Skin of body (tissue), 2 donors: ENCODE measurements at regions not wholly inside any gene's neighbourhood (a gene's known extent, or its start where the extent isn't known, plus 50 kb on each side); places are given as distances from the start of the nearest gene placed in this dataset. TPM values are rescaled to one million over a fixed set of nuclear protein-coding genes. Genes with fewer than 3 reads are reported as not detected.
"Not testable (repeated sequence)": the region's sequence is repeated elsewhere in the genome, so short reads cannot be mapped to it uniquely, and the experiment has no call there.

Experiments used
- DNase-seq: peaks from one replicate; lab custom pipeline; 2025; lab: John Stamatoyannopoulos, UW
- small RNA-seq: library from RNA; depleted of rRNA; stranded (forward); fragments of <200 nt; gene quantifications from one replicate; pipeline ENCODE3, GENCODE V24; 2014; ENCODE audit warnings: low replicate concordance

- no peak for DNase-seq
These were observed 88.5 kb upstream of the LCORL start for GRCh38 chr4:18110099-18110498.

- DNase-seq = peak; percentile 43
These were observed 88.1 kb upstream of the LCORL start for GRCh38 chr4:18109676-18110075.

GRCh38 chr4:18107848-18108528, 86.4 kb upstream of the LCORL start:
- DNase-seq = not testable (repeated sequence)

DNA sequence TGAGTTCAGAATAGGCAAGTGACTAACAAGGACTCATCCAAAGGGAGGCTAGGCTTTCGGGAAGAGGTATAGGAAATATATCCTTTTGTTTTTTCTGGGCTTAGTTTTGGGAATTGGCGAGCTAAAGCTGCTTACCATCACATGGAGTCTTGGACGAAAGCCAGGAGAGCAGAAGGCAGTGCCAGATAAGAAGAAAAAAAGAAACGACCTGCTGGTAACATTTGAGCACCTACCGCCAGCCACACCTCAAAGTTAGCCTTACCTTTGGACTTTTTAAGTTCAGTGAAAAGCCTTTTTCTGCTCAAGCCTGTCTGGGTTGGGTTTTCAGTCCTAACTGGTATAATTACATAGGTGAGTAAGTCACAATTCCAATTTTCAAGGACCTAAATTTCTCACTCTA, 85.1 kb upstream of the LCORL start:
- DNase-seq = no peak

DNA sequence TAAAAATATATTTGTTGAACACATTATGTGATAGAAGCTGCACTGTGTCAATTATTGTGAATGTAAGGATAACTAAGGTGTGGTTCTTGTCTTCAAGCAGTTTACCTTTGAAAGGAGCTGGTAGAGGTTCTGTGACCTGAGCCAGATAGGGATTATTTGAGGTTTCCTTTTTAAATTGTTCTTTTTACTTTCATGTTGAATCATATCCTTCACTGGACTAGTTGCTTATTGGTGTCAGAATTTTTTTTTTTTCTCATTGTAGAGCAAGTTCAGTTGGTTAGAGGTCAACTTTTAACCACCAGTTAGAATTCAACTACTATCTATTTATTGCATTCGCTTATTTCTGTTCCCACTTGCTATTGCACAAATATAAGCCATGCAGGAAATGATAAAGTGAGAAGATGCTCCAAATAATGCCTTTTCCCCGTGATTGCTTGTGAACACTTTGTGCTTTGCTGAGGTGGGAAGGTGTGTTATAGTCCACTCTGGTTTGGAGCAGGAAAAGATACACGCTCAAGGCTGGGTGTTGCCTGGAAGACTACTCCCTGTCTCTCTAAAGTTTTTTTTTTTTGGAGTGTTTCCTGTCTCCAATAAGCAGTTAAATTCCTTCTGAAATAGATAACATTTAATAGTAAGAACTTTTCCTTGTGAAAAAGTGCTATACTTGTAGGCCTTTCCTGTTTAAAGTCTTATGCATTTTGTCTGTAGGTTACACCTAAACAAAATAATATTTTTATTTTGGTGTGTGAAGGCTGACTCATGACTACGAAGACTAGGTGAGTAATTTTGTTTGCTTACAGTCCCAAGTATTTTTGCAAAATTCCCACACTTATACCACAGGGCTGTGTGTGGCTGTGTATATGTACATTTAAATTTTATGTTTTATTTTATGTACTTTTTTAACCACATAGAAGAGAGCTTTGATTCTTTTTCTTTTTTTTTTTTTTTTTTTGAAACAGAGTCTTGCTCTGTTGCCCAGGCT, 83.8 kb upstream of the LCORL start:
- no peak for DNase-seq

- peak; percentile 7 for DNase-seq
These were observed 82.5 kb upstream of the LCORL start for GRCh38 chr4:18103876-18104605.

DNA sequence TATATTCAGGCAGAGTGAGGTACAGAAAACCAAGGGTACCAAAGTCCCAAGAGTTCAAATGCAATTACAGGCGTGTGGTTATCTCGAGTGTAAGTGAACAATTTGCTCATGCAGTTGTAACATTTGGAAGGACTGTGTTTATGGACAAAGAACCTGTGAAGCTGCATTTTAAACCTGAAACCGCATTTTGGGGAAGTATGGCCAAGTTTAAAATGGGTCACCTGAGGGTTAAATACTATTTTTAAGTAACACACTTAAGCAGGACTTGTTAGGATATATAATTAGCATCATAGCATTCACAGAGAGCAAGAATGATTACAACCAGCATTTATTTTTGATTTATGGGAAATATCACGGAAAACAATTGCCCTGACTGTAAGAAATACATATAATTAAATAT, 79.1 kb upstream of the LCORL start:
- no peak for DNase-seq

DNA sequence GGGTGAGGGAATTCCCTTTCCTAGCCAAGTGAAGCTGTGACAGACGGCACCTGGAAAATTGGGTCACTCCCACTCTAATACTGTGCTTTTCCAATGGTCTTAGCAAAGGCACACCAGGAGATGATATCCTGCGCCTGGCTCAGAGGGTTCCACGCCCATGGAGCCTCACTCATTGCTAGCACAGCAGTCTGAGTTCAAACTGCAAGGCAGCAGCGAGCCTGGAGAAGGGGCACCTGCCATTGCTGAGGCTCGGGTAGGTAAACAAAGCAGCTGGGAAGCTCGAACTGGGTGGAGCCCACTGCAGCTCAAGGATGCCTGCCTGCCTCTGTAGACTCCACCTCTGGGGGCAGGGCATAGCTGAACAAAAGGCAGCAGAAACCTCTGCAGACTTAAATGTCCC, 68.9 kb upstream of the LCORL start:
- not testable (repeated sequence) for DNase-seq

DNA sequence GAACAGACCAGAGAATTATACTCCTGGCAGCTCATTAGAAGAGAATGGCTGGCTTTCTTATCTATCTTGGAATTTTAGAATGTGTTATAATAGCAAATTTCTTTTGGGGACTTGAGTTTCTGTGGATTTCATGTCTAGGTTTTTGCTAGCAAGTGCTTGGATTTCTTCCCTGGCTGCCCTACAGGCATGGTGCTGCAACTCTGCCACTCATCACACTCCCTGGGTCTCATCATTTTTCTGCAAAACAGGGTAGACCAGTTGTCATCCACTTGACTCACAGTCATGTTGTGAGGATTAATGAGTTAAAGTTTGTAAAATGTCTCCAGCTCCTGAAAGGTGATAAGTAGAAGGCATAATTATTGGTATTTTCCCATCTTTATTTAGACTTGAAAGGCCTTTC, 60.7 kb upstream of the LCORL start:
- DNase-seq = no peak

- DNase-seq = no peak
These were observed 60.2 kb upstream of the LCORL start for GRCh38 chr4:18081708-18082107.

GRCh38 chr4:18077808-18078207, 56.3 kb upstream of the LCORL start:
- DNase-seq = peak; percentile 19

DNA sequence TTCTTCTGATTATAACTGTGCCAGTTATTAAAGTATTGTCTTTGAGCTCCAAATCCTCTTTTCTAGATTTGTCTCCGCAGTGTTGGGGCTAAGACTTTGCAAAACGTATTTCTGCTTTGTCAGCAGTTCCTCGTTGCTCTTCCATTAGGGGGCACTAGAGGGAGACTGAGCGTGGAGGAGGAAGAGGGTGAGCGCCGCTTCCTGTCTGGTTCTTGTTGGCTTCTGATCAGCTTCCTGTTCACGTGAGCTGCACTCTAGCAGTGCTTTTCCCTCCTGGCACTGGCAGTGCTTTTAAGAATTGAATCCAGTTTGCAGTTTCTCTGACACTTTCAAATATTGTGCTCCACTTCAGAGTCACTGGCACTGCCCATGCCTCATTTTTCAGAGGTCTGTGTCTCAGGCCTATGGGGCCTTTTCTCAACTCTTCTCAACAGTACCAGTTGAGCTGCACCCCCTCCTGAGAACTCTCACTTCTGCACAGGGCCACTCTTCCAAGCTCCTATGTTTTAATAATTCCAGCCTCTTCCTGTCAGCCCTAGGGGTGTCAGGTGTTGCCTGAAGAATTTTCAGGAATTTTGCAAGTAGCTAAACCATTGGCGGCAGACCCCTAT, 54.4 kb upstream of the LCORL start:
- no peak for DNase-seq

DNA sequence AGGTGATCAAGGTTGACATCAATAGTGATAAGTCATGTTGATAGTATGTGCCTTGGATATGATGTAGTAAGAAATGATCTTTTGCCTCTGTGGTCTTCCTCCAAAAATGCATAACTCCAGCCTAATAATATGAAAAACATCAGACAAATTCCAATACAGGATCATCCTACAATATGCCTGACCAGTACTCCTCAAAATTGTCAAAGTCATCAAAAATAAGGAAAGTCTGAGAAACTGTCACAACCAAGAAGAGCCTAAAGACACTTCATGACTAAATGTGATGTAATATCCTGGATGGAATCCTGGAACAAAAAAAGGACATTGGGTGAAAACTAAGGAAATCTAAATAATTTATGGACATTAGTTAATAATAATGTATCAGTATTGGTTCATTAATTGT, 50.3 kb upstream of the LCORL start:
- DNase-seq = no peak

Small RNA genes lying in the stretch of these regions (small RNA-seq; reads per million reads assigned to genes)
- not detected for gene RNA5SP157
